IMR-90 (cell line): ENCODE measurements at regions not wholly inside any gene's neighbourhood (a gene's known extent, or its start where the extent isn't known, plus 50 kb on each side); places are given as distances from the start of the nearest gene placed in this dataset.

Source experiments
- ATAC-seq: fragments of 200-7000 bp; cut with Tn5 transposase; 2 replicates; pipeline ENCODE4 v1.9.1; 2020; ENCODE audit warnings: low read depth, mild to moderate bottlenecking, moderate library complexity
- BruUV-seq: library from RNA; stranded (reverse); fragments of 400-500 nt; replicated peaks from 2 replicates; lab custom pipeline; 2021; lab: Mats Ljungman, UMichigan
- CTCF ChIA-PET: fragments of 300-600 bp; formaldehyde crosslinking; extraction: SDS; loops from one replicate; lab custom pipeline; 2021; ENCODE audit warnings: antibody characterized with exemption; lab: Yijun Ruan, JAX
- POLR2A ChIA-PET: fragments of 300-600 bp; sonication (Branson Sonifier 250); formaldehyde crosslinking; loops from one replicate; lab custom pipeline; 2022; ENCODE audit warnings: antibody characterized with exemption; ENCODE audit not compliant: unreplicated experiment; lab: Charles Lee
- DNase-seq: peaks from one replicate; pipeline ENCODE4 v3.0.0; 2013
- H2AFZ ChIP-seq: replicated peaks from 2 replicates; pipeline ENCODE3; 2013; ENCODE audit warnings: low read length, mild to moderate bottlenecking; ENCODE audit not compliant: poor library complexity
- H2AK5ac ChIP-seq: 2 replicates; pipeline ENCODE4 v1.6.1; 2013; ENCODE audit warnings: low read depth, low read length, inconsistent platforms
- H2AK9ac ChIP-seq: replicated peaks from 2 replicates; pipeline ENCODE3; 2013; ENCODE audit warnings: mild to moderate bottlenecking, low read depth, low read length, moderate library complexity; ENCODE audit not compliant: poor library complexity
- H2BK120ac ChIP-seq: 2 replicates; pipeline ENCODE4 v1.6.1; 2013; ENCODE audit warnings: low read depth, low read length, inconsistent platforms
- H2BK15ac ChIP-seq: 3 replicates; pipeline ENCODE4 v1.6.1; 2013; ENCODE audit warnings: low read depth, low read length, inconsistent platforms
- H2BK20ac ChIP-seq: 2 replicates; pipeline ENCODE4 v1.6.1; 2013; ENCODE audit warnings: low read depth, mild to moderate bottlenecking, inconsistent platforms, low read length, moderate library complexity
- H2BK5ac ChIP-seq: 2 replicates; pipeline ENCODE4 v1.6.1; 2013; ENCODE audit warnings: mild to moderate bottlenecking, low read depth, low read length, inconsistent platforms; ENCODE audit not compliant: poor library complexity, severe bottlenecking
- H3K14ac ChIP-seq: replicated peaks from 2 replicates; pipeline ENCODE4 v1.6.1; 2013; ENCODE audit warnings: low read depth, low read length, inconsistent platforms
- H3K18ac ChIP-seq: 2 replicates; pipeline ENCODE4 v1.6.1; 2013; ENCODE audit warnings: low read depth, low read length, control low read depth
- H3K23ac ChIP-seq: 2 replicates; pipeline ENCODE4 v1.6.1; 2013; ENCODE audit warnings: low read depth, low read length, inconsistent platforms
- H3K27ac ChIP-seq: 2 replicates; pipeline ENCODE4 v1.5.1; 2013; ENCODE audit warnings: mild to moderate bottlenecking, control low read depth, low read length; ENCODE audit not compliant: insufficient read depth
- H3K27me3 ChIP-seq: 2 replicates; pipeline ENCODE4 v1.6.1; 2013; ENCODE audit warnings: low read length; ENCODE audit not compliant: control insufficient read depth, insufficient read depth
- H3K36me3 ChIP-seq: 2 replicates; pipeline ENCODE4 v1.6.1; 2013; ENCODE audit warnings: low read length, mixed read lengths; ENCODE audit not compliant: control insufficient read depth, insufficient read depth
- H3K4ac ChIP-seq: 2 replicates; pipeline ENCODE4 v1.6.1; 2013; ENCODE audit warnings: low read depth, low read length, inconsistent platforms
- H3K4me1 ChIP-seq: 2 replicates; pipeline ENCODE4 v1.6.1; 2013; ENCODE audit warnings: low read length, mixed read lengths; ENCODE audit not compliant: control insufficient read depth, insufficient read depth
- H3K4me2 ChIP-seq: 2 replicates; pipeline ENCODE4 v1.6.1; 2013; ENCODE audit warnings: low read depth, mild to moderate bottlenecking, control low read depth, low read length, moderate library complexity
- H3K4me3 ChIP-seq: 2 replicates; pipeline ENCODE4 v1.5.1; 2013; ENCODE audit warnings: low read depth, mild to moderate bottlenecking, control low read depth, low read length, moderate library complexity; ENCODE audit not compliant: insufficient read depth
- H3K56ac ChIP-seq: 2 replicates; pipeline ENCODE4 v1.6.1; 2013; ENCODE audit warnings: low read length, inconsistent platforms; ENCODE audit not compliant: insufficient read depth; ENCODE audit errors: extremely low read depth
- H3K79me1 ChIP-seq, 2 experiments: 2 replicates each; pipeline ENCODE4 v1.6.1; 2013; ENCODE audit warnings: low read length in 2 of 2, inconsistent platforms in 1 of 2, low read depth in 1 of 2
- H3K9ac ChIP-seq: 2 replicates; pipeline ENCODE4 v1.6.1; 2013; ENCODE audit warnings: low read depth, low read length, control low read depth
- H3K9me1 ChIP-seq: 2 replicates; pipeline ENCODE4 v1.6.1; 2013; ENCODE audit warnings: low read length, inconsistent platforms; ENCODE audit not compliant: insufficient read depth
- H3K9me3 ChIP-seq: 2 replicates; pipeline ENCODE4 v1.6.1; 2013; ENCODE audit warnings: low read length; ENCODE audit not compliant: control insufficient read depth, insufficient read depth
- H4K20me1 ChIP-seq: 2 replicates; pipeline ENCODE4 v1.6.1; 2013; ENCODE audit warnings: low read length, inconsistent platforms; ENCODE audit not compliant: insufficient read depth
- H4K5ac ChIP-seq: 2 replicates; pipeline ENCODE4 v1.6.1; 2013; ENCODE audit warnings: mild to moderate bottlenecking, low read depth, low read length, control low read depth
- H4K8ac ChIP-seq, 2 experiments: 2 replicates each; pipeline ENCODE4 v1.6.1; 2013; ENCODE audit warnings: low read depth in 2 of 2, low read length in 2 of 2, control low read depth in 1 of 2, inconsistent platforms in 1 of 2
- H4K91ac ChIP-seq: 2 replicates; pipeline ENCODE4 v1.6.1; 2013; ENCODE audit warnings: low read depth, low read length, inconsistent platforms; ENCODE audit not compliant: insufficient read depth
- BHLHE40 ChIP-seq: fragments of 150-350 bp; IDR thresholded peaks from 2 replicates; pipeline ENCODE4 v1.6.1; 2016; ENCODE audit warnings: mild to moderate bottlenecking, low read depth, low read length
- CEBPB ChIP-seq: IDR thresholded peaks from 2 replicates; pipeline ENCODE4 v1.6.1; 2012; ENCODE audit warnings: low read depth, low read length, improper control_type of control experiment
- CTCF ChIP-seq: conservative IDR thresholded peaks from 2 replicates; pipeline ENCODE4 v1.5.1; 2012; ENCODE audit warnings: mild to moderate bottlenecking, low read depth, low read length, improper control_type of control experiment
- ELK1 ChIP-seq: fragments of 150-350 bp; IDR thresholded peaks from 2 replicates; pipeline ENCODE4 v1.6.1; 2016; ENCODE audit warnings: low read depth, mild to moderate bottlenecking, low read length, moderate library complexity, borderline replicate concordance
- MAFK ChIP-seq: IDR thresholded peaks from 2 replicates; pipeline ENCODE4 v1.6.1; 2012; ENCODE audit warnings: low read depth, low read length, improper control_type of control experiment
- MAZ ChIP-seq: IDR thresholded peaks from 2 replicates; pipeline ENCODE4 v1.6.1; 2012; ENCODE audit warnings: low read depth, mild to moderate bottlenecking, low read length, improper control_type of control experiment, moderate library complexity, borderline replicate concordance
- MXI1 ChIP-seq: IDR thresholded peaks from 2 replicates; pipeline ENCODE4 v1.6.1; 2012; ENCODE audit warnings: low read depth, mild to moderate bottlenecking, low read length, moderate library complexity, borderline replicate concordance
- RCOR1 ChIP-seq: IDR thresholded peaks from 2 replicates; pipeline ENCODE4 v1.6.1; 2012; ENCODE audit warnings: mild to moderate bottlenecking, low read length, improper control_type of control experiment; ENCODE audit not compliant: insufficient replicate concordance
- USF2 ChIP-seq: fragments of 150-350 bp; IDR thresholded peaks from 2 replicates; pipeline ENCODE4 v1.6.1; 2017; ENCODE audit warnings: mild to moderate bottlenecking, antibody characterized with exemption, low read length, low read depth
- WGBS, 2 experiments: methylation state at CpG; one replicate each; pipeline versions ENCODE4 v1.1.5 to v1.1.7; 2013; ENCODE audit warnings: missing lambda C conversion rate in 2 of 2; ENCODE audit not compliant: insufficient read length in 1 of 2; ENCODE audit errors: extremely low coverage in 2 of 2; 5-methylcytosine and 5-hydroxymethylcytosine counted together
- dilution Hi-C: fragments of 300-500 bp; cut with HindIII; formaldehyde crosslinking; loops from one replicate; pipeline ENCODE4 v1.14.3; 2018; ENCODE audit warnings: low sequenced_read_pairs; ENCODE audit not compliant: unreplicated experiment
- in situ Hi-C: fragments of 300-500 bp; cut with MboI; formaldehyde crosslinking; loops from 3 replicates; pipeline ENCODE4 v1.14.3; 2019; ENCODE audit warnings: low sequenced_read_pairs, inconsistent platforms, mixed read lengths
- intact Hi-C: fragments of 100-400 bp; cut with micrococcal nuclease; formaldehyde crosslinking; loops from 2 replicates; pipeline ENCODE4 v1.10.0; 2022

- dilution Hi-C loops (no loop called here), in situ Hi-C loops (no loop called here), intact Hi-C loops (no loop called here)
- Histone ChIP-seq H4K8ac (no peak overlapping the region), H2BK5ac (no peak overlapping the region), H4K91ac (no peak overlapping the region), H2BK120ac (no peak overlapping the region), H3K27me3 (no peaks in the 10 kb centered on the region), H3K4ac (no peak overlapping the region), H4K20me1 (no peaks in the 10 kb centered on the region), H3K9me3 (no peaks in the 10 kb centered on the region), H2AK5ac (no peak overlapping the region), H2AK9ac (no peak overlapping the region), H3K4me1 (no peaks in the 10 kb centered on the region), H3K23ac (no peak overlapping the region), H3K56ac (no peak overlapping the region), H3K4me3 (no peak overlapping the region), H2BK15ac (no peak overlapping the region), H3K9ac (no peak overlapping the region), H3K14ac (no peak overlapping the region), H3K4me2 (no peak overlapping the region), H4K5ac (no peak overlapping the region), H2BK20ac (no peak overlapping the region), H2AFZ (no peak overlapping the region), H3K27ac (no peak overlapping the region), H3K79me1 (no peaks in the 10 kb centered on the region), H3K18ac (no peak overlapping the region), H3K36me3 (no peaks in the 10 kb centered on the region), H3K9me1 (no peaks in the 10 kb centered on the region)
- 96% methylated on average over 17 of the region's 36 CpGs; no CpG with 5 or more reads in 1 of the 2 experiments for WGBS, 2 experiments
- CTCF ChIA-PET, result no interaction called here
- no TSS peak for BruUV-seq
- DNase-seq, result no peak
- POLR2A ChIA-PET, result no interaction called here
- TF ChIP-seq RCOR1 (no peak), CEBPB (no peak), BHLHE40 (no peak), USF2 (no peak), MXI1 (no peak), CTCF (no peak), MAZ (no peak), ELK1 (no peak), MAFK (no peak)
- ATAC-seq, result no peak
Observed at GRCh38 chr18:11432360-11432811, 177.0 kb upstream of the SLC35G4 start.
